ENCODE measurements at regions not wholly inside any gene's neighbourhood (a gene's known extent, or its start where the extent isn't known, plus 50 kb on each side); places are given as distances from the start of the nearest gene placed in this dataset.

DNA sequence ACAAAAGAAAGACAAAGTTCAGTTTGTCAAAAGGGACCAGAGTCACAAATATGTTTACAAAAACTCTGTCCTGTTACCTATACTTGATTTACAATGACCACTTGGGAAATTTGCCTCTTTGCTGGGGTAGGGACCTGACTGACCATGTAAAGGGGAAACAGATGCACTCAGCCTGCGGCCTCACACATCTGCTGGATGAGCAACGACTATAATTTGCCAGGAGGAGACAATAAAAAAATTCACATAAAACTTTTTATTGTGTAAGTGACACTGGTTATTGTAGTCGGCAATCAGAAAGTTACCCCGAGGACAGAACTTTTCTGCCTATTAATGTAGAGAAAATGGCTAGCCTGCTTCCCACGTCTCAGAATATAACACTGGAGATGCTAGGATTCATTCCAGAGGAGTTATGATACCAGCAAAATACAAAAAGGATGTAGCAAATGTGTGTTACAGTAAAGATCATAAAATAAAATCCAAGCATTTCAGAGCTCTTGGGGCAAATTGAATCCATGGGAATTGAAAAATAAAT is 415.4 kb upstream of the SPTLC3 start:
- TF ChIP-seq, protein P1, sequence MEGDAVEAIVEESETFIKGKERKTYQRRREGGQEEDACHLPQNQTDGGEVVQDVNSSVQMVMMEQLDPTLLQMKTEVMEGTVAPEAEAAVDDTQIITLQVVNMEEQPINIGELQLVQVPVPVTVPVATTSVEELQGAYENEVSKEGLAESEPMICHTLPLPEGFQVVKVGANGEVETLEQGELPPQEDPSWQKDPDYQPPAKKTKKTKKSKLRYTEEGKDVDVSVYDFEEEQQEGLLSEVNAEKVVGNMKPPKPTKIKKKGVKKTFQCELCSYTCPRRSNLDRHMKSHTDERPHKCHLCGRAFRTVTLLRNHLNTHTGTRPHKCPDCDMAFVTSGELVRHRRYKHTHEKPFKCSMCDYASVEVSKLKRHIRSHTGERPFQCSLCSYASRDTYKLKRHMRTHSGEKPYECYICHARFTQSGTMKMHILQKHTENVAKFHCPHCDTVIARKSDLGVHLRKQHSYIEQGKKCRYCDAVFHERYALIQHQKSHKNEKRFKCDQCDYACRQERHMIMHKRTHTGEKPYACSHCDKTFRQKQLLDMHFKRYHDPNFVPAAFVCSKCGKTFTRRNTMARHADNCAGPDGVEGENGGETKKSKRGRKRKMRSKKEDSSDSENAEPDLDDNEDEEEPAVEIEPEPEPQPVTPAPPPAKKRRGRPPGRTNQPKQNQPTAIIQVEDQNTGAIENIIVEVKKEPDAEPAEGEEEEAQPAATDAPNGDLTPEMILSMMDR (IDR thresholded peaks at IDR 0.05): no peak
- TF ChIP-seq POLR2A (IDR thresholded peaks at IDR 0.05): no peak
